GM12892 (cell line): ENCODE measurements at regions not wholly inside any gene's neighbourhood (a gene's known extent, or its start where the extent isn't known, plus 50 kb on each side); places are given as distances from the start of the nearest gene placed in this dataset.

Experiments used
- POLR2AphosphoS5 ChIP-seq: IDR thresholded peaks from 2 replicates; pipeline ENCODE4 v1.6.1; 2011; ENCODE audit warnings: low read depth, low read length, control low read depth
- TAF1 ChIP-seq: IDR thresholded peaks from 2 replicates; pipeline ENCODE4 v1.6.1; 2011; ENCODE audit warnings: low read depth, mild to moderate bottlenecking, control low read depth, low read length, borderline replicate concordance

DNA sequence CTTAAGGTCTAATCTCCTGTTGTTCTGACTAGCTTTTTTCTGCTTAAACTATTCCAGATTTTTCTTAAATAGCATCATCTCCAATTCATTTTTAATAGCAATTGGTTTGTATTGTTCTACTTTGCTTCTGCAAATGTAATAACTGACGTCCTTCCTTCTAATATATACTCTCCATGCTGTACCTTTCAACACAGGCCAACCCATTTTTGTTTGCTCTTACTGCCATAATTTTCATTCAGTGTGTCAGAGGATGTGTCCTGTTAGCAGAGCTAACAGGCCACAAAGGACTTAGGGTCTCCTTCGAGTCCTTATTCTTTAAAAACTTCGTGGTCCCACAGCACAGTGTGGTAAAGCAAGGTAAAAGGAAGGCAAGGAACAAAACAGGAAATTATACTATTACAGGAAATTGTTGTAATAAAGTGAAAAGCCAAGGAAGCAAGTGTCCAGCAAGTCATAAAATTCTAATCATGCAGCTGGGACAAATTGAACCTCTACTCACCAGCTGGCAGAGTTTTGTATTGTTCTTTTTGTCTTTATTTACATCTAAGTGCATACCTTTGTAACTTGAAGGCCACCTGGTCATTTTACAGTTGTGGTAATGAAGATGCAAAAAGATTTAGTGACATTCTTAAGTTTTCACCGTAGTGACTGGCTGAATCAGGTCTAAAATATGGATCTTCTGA, 64.9 kb upstream of the ZBTB20 start:
- TF ChIP-seq TAF1 (no peak), POLR2AphosphoS5 (no peak)
